Hepatocyte (in vitro differentiated cells): ENCODE measurements at regions not wholly inside any gene's neighbourhood (a gene's known extent, or its start where the extent isn't known, plus 50 kb on each side); places are given as distances from the start of the nearest gene placed in this dataset.

Experiments
- CTCF ChIP-seq: fragments of 200-600 bp; sonication (generic); IDR thresholded peaks from 2 replicates; pipeline ENCODE4 v1.5.1; 2016; ENCODE audit warnings: antibody characterized with exemption, mild to moderate bottlenecking; ENCODE audit not compliant: poor library complexity
- EZH2 ChIP-seq: fragments of 200-600 bp; sonication (generic); IDR thresholded peaks from 2 replicates; pipeline ENCODE4 v1.6.1; 2016; ENCODE audit warnings: antibody characterized with exemption, mild to moderate bottlenecking, borderline replicate concordance
- EZH2phosphoT487 ChIP-seq: fragments of 200-600 bp; sonication (generic); IDR thresholded peaks from one replicate; pipeline ENCODE4 v1.6.1; 2018; ENCODE audit warnings: antibody characterized with exemption, mild to moderate bottlenecking, low read depth, moderate library complexity; ENCODE audit not compliant: unreplicated experiment, severe bottlenecking

- TF ChIP-seq CTCF, result no peak
- TF ChIP-seq EZH2phosphoT487, result no peak
- TF ChIP-seq EZH2, result no peak
Observed at GRCh38 chr4:11293866-11294265, 134.8 kb downstream of the HS3ST1 start.
